ENCODE measurements at regions not wholly inside any gene's neighbourhood (a gene's known extent, or its start where the extent isn't known, plus 50 kb on each side); places are given as distances from the start of the nearest gene placed in this dataset.
A peak's percentile ranks its signal among the peaks of the same experiment; 100 is the strongest.
"Not testable (repeated sequence)": the region's sequence is repeated elsewhere in the genome, so short reads cannot be mapped to it uniquely, and the experiment has no call there.

GRCh38 chr5:143619040-143619439, 192.9 kb upstream of the HMHB1 start:
- no peak for DNase-seq

- DNase-seq = no peak
Measured at GRCh38 chr5:143618141-143618540, 193.8 kb upstream of the HMHB1 start.

- DNase-seq = no peak
Measured at GRCh38 chr5:143614831-143615230, 197.1 kb upstream of the HMHB1 start.

GRCh38 chr5:143613329-143613728, 198.6 kb upstream of the HMHB1 start:
- no peak for DNase-seq

- no peak for DNase-seq
Measured at GRCh38 chr5:143610946-143611345, 201.0 kb upstream of the HMHB1 start.

- DNase-seq = no peak
Measured at GRCh38 chr5:143606043-143606752, 202.7 kb upstream of the NR3C1 start.

GRCh38 chr5:143605403-143606005, 202.0 kb upstream of the NR3C1 start:
- DNase-seq = peak; percentile 35

GRCh38 chr5:143601917-143602333, 198.4 kb upstream of the NR3C1 start:
- no peak for DNase-seq

- DNase-seq = no peak
Measured at GRCh38 chr5:143601357-143601756, 197.9 kb upstream of the NR3C1 start.

GRCh38 chr5:143600396-143601075, 197.1 kb upstream of the NR3C1 start:
- no peak for DNase-seq

GRCh38 chr5:143599474-143599873, 196.0 kb upstream of the NR3C1 start:
- DNase-seq = no peak

- DNase-seq = no peak
Measured at GRCh38 chr5:143596824-143597223, 193.3 kb upstream of the NR3C1 start.

- DNase-seq = no peak
Measured at GRCh38 chr5:143594902-143595818, 191.7 kb upstream of the NR3C1 start.

- no peak for DNase-seq
Measured at GRCh38 chr5:143593723-143594122, 190.2 kb upstream of the NR3C1 start.

GRCh38 chr5:143592648-143593047, 189.2 kb upstream of the NR3C1 start:
- no peak for DNase-seq

GRCh38 chr5:143588933-143589662, 185.6 kb upstream of the NR3C1 start:
- no peak for DNase-seq

- DNase-seq = not testable (repeated sequence)
Measured at GRCh38 chr5:143588121-143588520, 184.6 kb upstream of the NR3C1 start.

GRCh38 chr5:143586781-143587362, 183.4 kb upstream of the NR3C1 start:
- no peak for DNase-seq

GRCh38 chr5:143585970-143586369, 182.5 kb upstream of the NR3C1 start:
- DNase-seq = no peak

GRCh38 chr5:143583409-143583808, 179.9 kb upstream of the NR3C1 start:
- no peak for DNase-seq

GRCh38 chr5:143582869-143583268, 179.4 kb upstream of the NR3C1 start:
- DNase-seq = no peak

GRCh38 chr5:143582176-143582575, 178.7 kb upstream of the NR3C1 start:
- no peak for DNase-seq

All from CD4-positive, alpha-beta T cell treated with Interleukin-12 subunit alpha and Interleukin-12 subunit beta, for 1 hour (primary cell).